Heart right ventricle (tissue), 16 donors: ENCODE measurements at regions not wholly inside any gene's neighbourhood (a gene's known extent, or its start where the extent isn't known, plus 50 kb on each side); places are given as distances from the start of the nearest gene placed in this dataset.
"Not testable (repeated sequence)": the region's sequence is repeated elsewhere in the genome, so short reads cannot be mapped to it uniquely, and the experiment has no call there.

Source experiments
- ATAC-seq, 8 donors: fragments of 200-7000 bp; cut with Tn5 transposase; one replicate each; pipeline ENCODE4 v1.9.1; 2020; ENCODE audit warnings: mild to moderate bottlenecking in 8 of 8, moderate library complexity in 8 of 8, moderate number of reproducible peaks in 1 of 8
- DNase-seq, 2 donors: peaks; one replicate each; pipeline ENCODE4 v3.0.0-alpha.2; 2020
- H3K27ac ChIP-seq, 10 donors: fragments of 200-600 bp; sonication (generic) in 2 of 10; one replicate each; pipeline versions ENCODE4 v1.5.0 to v1.8.0; 2020 to 2022; ENCODE audit warnings: mild to moderate bottlenecking in 3 of 10
- H3K27me3 ChIP-seq, 7 donors: fragments of 200-600 bp; one replicate each; pipeline ENCODE4 v1.8.0; 2021 to 2022; ENCODE audit warnings: mild to moderate bottlenecking in 2 of 7
- H3K36me3 ChIP-seq, 9 donors: fragments of 200-600 bp; sonication (generic) in 1 of 9; one replicate each; pipeline versions ENCODE4 v1.5.0 to v1.8.0; 2020 to 2022; ENCODE audit warnings: mild to moderate bottlenecking in 2 of 9
- H3K4me1 ChIP-seq, 9 donors: fragments of 200-600 bp; sonication (generic) in 1 of 9; one replicate each; pipeline versions ENCODE4 v1.5.0 to v1.8.0; 2020 to 2022; ENCODE audit warnings: mild to moderate bottlenecking in 4 of 9
- H3K4me3 ChIP-seq, 10 donors: fragments of 200-600 bp; sonication (generic) in 2 of 10; one replicate each; pipeline versions ENCODE4 v1.5.0 to v1.8.0; 2020 to 2022; ENCODE audit warnings: mild to moderate bottlenecking in 7 of 10, moderate library complexity in 2 of 10
- H3K9me3 ChIP-seq, 11 donors: fragments of 200-600 bp in 10 of 11; sonication (generic) in 2 of 11; one replicate each; pipeline versions ENCODE4 v1.5.0 to v1.8.0; 2013 to 2022; ENCODE audit warnings: mild to moderate bottlenecking in 2 of 11, control low read depth in 1 of 11, moderate library complexity in 1 of 11
- WGBS, 2 donors: extraction: QIAGEN DNeasy Blood & Tissue Kit; methylation state at CpG; one replicate each; pipeline ENCODE4 v1.1.7; 2013; ENCODE audit warnings: inconsistent platforms in 1 of 2; 5-methylcytosine and 5-hydroxymethylcytosine counted together
- intact Hi-C, 10 donors: fragments of 100-400 bp; cut with DNase I; formaldehyde crosslinking; loops; one replicate each; pipeline versions ENCODE4 v1.11.1 to v1.14.2; 2022
- TF ChIP-seq, protein P1 (sequence below), 9 donors: fragments of 200-600 bp; sonication (generic) in 2 of 9; IDR thresholded peaks; one replicate each; pipeline versions ENCODE4 v1.5.0 to v1.8.0; 2021 to 2022; ENCODE audit warnings: antibody characterized with exemption in 9 of 9, mild to moderate bottlenecking in 5 of 9, moderate library complexity in 1 of 9
- donor health status: Arrhythmogenic right ventricular cardiomyopathy.
- donor health status: ischemic (EF 13 %, LVEDD 7.1; RV severe dilation, severe dysfunction).
- donor health status: healthy with polysubstance abuse.
- donor health status: DM: no; HTN: yes; CAD: no.
- donor health status: DM: no; HTN: no; CAD: no.
- donor health status: ischemic (EF 25% LVEDD 6.9; RV normal size, moderate dysfunction).
- donor health status: ischemic (EF 25% LVEDD 5.7; RV mildly dilated, moderate dysfunction).
- donor health status: healthy.
- donor health status: DM: yes; HTN: yes; CAD: no.
- donor health status: Ischemic cardiomyopathy.
- donor health status: ischemic (EF 35%, LVEDD 5.7; RV mildly dilated, moderate dysfunction).
- donor health status: nonischemic (EF 11% LVEDD 7.7; RV severe dilation, severe dysfunction).
- donor health status: DM: yes; HTN: yes; CAD: no.
- donor health status: PGD.
- donor health status: ischemic (EF 29% LVEDD 5.4; RV normal size, mild dysfunction).
- donor health status: nonischemic (EF 23%, LVEDD 6.1; RV moderate dilation, normal function).

DNA sequence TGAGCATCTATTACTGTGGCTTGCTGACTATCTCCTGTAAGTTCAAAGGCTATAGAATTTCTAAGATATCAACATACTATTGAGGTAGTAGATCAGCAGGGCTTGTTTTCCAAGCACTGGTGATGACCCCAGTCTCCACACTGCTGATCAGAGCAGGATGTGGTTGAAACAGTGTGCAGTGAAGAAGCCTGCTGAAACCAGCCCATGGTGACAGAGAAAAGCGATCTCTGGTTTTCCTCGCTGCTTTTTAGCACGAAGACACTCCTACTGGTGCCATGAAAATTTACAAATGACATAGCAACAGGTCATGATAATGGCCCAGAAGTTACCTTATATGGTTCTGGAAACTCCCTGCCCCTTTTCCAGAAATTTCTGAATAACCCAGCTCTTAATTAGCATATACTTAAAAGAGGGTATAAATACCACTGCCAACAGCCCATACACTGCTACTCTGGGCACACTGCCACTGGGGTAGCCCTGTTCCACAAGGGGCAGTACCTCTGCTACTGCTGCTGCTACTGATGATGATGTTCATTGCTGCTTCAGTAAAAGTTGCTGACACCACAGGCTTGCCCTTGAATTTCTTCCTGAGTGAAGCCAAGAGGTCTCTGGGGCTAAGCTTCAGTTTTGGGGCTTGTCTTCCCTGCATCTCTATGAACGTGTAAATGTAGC is 1689.5 kb upstream of the PCDH10 start:
- Histone ChIP-seq H3K4me1 (no peaks in the 10 kb centered on the region), H3K27ac (no peak overlapping the region), H3K9me3 (peaks cover 0 to 25% (median 4%) of the 10 kb centered on the region in 11 donors), H3K4me3 (no peak overlapping the region), H3K27me3 (no peaks in the 10 kb centered on the region), H3K36me3 (no peaks in the 10 kb centered on the region)
- ATAC-seq = no peak
- TF ChIP-seq, protein P1, sequence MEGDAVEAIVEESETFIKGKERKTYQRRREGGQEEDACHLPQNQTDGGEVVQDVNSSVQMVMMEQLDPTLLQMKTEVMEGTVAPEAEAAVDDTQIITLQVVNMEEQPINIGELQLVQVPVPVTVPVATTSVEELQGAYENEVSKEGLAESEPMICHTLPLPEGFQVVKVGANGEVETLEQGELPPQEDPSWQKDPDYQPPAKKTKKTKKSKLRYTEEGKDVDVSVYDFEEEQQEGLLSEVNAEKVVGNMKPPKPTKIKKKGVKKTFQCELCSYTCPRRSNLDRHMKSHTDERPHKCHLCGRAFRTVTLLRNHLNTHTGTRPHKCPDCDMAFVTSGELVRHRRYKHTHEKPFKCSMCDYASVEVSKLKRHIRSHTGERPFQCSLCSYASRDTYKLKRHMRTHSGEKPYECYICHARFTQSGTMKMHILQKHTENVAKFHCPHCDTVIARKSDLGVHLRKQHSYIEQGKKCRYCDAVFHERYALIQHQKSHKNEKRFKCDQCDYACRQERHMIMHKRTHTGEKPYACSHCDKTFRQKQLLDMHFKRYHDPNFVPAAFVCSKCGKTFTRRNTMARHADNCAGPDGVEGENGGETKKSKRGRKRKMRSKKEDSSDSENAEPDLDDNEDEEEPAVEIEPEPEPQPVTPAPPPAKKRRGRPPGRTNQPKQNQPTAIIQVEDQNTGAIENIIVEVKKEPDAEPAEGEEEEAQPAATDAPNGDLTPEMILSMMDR (IDR thresholded peaks at IDR 0.05) = no peak
- WGBS, 2 donors = 44 to 63% methylated on average over 4 of the region's 4 CpGs
- intact Hi-C loops = no loop called here
- no peak for DNase-seq

DNA sequence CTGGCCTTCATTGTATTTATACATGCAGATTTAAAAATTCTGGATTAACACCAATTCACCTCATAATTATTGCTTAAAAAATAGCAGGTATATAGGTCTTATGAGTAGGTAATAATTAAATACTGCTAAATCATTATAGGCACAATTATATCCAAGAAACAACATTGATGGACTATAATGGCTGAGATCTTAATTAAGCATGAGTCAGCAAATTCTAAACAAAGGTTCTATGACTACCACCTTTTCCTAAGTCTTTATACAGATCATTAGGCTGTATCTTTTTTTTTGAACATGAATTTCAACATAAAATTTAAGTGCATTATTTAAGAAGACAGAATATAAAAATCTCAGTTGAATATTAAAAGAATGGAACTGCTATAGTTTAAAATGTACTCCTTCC is 1678.7 kb upstream of the PCDH10 start:
- peaks cover 0 to 25% (median 5%) of the 10 kb centered on the region in 11 donors for H3K9me3 ChIP-seq
- ATAC-seq (no peak), DNase-seq (no peak)
- no peak overlapping the region for H3K27ac ChIP-seq
- H3K36me3 ChIP-seq = no peaks in the 10 kb centered on the region
- no peak overlapping the region for H3K4me3 ChIP-seq
- H3K4me1 ChIP-seq = no peaks in the 10 kb centered on the region
- H3K27me3 ChIP-seq = no peaks in the 10 kb centered on the region
- intact Hi-C loops = no loop called here
- TF ChIP-seq, protein P1 (IDR thresholded peaks at IDR 0.05) = no peak

DNA sequence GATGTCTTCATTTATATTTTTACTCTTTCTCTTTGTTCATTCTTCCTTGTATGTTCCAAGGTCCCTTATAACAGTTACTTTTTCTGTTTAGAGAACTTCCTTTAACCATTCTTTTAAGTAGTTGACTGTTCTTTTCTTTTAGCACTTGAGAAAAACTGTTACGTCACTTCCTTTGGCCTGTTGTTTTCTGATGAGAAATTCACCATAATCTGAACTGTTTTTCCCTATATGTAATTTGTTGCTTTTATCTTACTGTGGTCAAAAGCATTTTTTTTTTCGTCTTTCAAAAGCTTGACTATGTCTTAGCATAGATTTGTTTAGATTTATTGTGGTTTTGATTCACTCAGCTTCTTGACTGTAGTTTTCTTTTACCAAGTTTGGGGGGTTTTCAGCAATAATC is 1660.3 kb upstream of the PCDH10 start:
- TF ChIP-seq, protein P1 (IDR thresholded peaks at IDR 0.05) = no peak
- 39 to 63% methylated on average over 2 of the region's 2 CpGs for WGBS, 2 donors
- no peaks in the 10 kb centered on the region for H3K4me1 ChIP-seq
- H3K36me3 ChIP-seq = no peaks in the 10 kb centered on the region
- no peak overlapping the region for H3K27ac ChIP-seq
- no peaks in the 10 kb centered on the region for H3K9me3 ChIP-seq
- no peak overlapping the region for H3K4me3 ChIP-seq
- DNase-seq (no peak), ATAC-seq (no peak)
- intact Hi-C loops = no loop called here
- H3K27me3 ChIP-seq = no peaks in the 10 kb centered on the region

DNA sequence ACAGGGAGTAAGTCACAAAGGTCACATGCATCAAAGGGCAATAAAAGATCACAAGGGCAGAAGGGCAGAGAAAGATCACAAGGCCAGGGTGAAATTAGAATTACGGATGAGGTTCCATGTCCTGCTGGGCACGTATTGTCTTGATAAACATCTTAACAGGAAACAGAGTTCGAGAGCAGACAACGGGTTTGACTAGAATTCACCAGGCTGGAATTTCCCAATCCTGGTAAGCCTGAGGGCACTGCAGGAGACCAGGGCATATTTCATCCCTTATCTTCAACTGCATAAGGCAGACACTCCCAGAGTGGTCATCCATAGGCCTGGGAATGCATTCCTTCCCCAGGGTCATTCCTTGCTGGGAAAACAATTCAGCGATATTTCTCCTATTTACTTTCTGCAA is 1652.9 kb upstream of the PCDH10 start:
- H3K36me3 ChIP-seq, ATAC-seq, H3K27ac ChIP-seq, H3K4me3 ChIP-seq, H3K4me1 ChIP-seq, H3K27me3 ChIP-seq, DNase-seq, intact Hi-C loops: not testable (repeated sequence)
- 68 to 71% methylated on average over 5 of the region's 5 CpGs for WGBS, 2 donors
- H3K9me3 ChIP-seq = peaks cover 0 to 13% (median 0%) of the 10 kb centered on the region in 11 donors

DNA sequence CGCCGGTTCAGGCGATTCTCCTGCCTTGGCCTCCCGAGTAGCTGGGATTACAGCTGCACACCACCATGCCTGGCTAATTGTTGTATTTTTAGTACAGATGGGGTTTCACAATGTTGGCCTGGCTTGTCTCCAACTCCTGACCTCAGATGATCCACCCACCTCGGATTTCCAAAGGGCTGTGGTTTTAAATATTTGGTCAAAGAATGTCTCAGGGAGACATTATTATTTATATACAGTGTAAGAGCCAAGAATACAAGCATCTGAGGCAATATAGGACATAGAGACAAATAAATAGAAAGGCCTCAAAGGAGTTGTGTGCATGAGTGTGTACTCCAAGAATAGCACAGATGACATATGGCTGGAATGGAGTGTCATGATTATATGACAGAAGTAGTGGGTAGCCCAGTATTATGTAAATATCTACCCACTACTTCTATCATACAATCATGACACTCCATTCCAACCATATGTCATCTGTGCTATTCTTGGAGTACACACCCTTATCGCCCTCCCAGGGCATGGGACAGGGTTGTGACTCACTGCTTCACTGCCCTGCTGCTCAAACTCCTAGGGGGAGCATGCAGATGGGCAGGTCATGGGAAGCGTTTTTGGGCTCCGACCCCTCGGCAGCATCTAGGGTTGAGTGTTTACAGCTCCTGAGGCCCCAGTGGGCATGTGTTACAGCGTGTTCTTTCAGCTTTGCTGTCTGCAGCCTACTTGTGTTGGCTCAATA is 1649.8 kb upstream of the PCDH10 start:
- Histone ChIP-seq H3K27ac (no peak overlapping the region), H3K4me3 (no peak overlapping the region), H3K27me3 (no peaks in the 10 kb centered on the region), H3K4me1 (no peaks in the 10 kb centered on the region), H3K36me3 (no peaks in the 10 kb centered on the region), H3K9me3 (peaks cover 0 to 13% (median 0%) of the 10 kb centered on the region in 11 donors)
- intact Hi-C loops = no loop called here
- 59 to 60% methylated on average over 10 of the region's 10 CpGs for WGBS, 2 donors
- TF ChIP-seq, protein P1 (IDR thresholded peaks at IDR 0.05) = no peak
- no peak for ATAC-seq
- no peak for DNase-seq
